ENCODE measurements at regions not wholly inside any gene's neighbourhood (a gene's known extent, or its start where the extent isn't known, plus 50 kb on each side); places are given as distances from the start of the nearest gene placed in this dataset.

DNA sequence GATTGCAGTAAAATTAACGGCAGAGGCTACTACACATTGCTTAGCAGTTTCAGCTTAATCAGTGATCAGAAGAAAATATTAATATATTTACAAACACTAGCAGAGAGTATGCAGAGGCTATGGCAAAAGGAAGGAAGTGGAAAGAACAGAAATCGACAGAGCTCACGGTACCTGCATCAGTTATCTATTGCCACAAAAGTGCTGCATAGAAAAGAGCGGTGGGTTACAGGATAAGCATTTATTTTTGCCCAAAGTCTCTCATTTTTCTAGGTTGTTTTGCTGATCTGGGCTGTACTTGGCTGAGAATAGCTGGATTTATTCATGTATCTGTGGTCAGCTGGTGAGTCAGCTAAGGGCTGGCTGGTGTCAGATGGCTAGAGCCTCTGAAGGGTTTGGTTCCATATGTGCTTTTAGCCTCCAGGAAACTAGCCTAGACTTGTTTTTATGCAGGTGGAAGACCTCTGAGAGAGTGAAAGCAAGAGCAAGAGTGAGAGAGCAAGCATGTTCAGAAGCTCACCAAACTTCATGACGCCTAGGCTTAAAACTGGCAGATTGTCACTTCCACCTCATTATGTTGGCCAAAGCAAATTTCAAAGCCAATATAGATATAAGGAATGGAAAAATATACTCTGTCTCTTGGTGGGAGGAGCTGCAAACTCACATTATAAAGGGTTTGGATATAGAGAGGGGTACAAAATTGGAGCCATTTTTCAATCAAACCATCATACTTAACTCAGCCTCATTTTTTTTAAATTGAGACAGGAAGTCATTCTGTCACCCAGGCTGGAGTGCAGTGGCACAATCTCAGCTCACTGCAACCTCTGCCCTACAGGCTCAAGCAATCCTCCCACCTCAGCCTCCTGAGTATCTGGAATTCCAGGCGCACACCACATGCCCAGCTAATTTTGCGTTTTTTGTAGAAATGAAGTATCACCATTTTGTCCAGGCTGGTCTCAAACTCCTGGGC, 153.2 kb upstream of the RPL34 start:
- no peak for TF ChIP-seq MYC (IDR thresholded peaks at IDR 0.05; ENCODE audit: low read depth, low read length)
- TF ChIP-seq POLR2A (IDR thresholded peaks at IDR 0.05; ENCODE audit: extremely low read depth, insufficient read length) = no peak

Measured in NB4 (cell line).